ENCODE measurements at regions not wholly inside any gene's neighbourhood (a gene's known extent, or its start where the extent isn't known, plus 50 kb on each side); places are given as distances from the start of the nearest gene placed in this dataset.
"Not testable (repeated sequence)": the region's sequence is repeated elsewhere in the genome, so short reads cannot be mapped to it uniquely, and the experiment has no call there.

- DNase-seq (ENCODE audit: low read depth in 2 of 2) = peak; percentile 9 to 36
Observed at GRCh38 chr15:30470601-30471365, 56.7 kb upstream of the GOLGA8R start.

- DNase-seq (ENCODE audit: low read depth in 2 of 2) = not testable (repeated sequence)
Observed at GRCh38 chr15:30471366-30471749, 57.3 kb upstream of the GOLGA8R start.

- not testable (repeated sequence) for DNase-seq (ENCODE audit: low read depth in 2 of 2)
Observed at GRCh38 chr15:30471817-30472551, 57.9 kb upstream of the GOLGA8R start.

GRCh38 chr15:30484887-30485286 is 67.0 kb upstream of the GOLGA8Q start:
- not testable (repeated sequence) for DNase-seq (ENCODE audit: low read depth in 2 of 2)

DNA sequence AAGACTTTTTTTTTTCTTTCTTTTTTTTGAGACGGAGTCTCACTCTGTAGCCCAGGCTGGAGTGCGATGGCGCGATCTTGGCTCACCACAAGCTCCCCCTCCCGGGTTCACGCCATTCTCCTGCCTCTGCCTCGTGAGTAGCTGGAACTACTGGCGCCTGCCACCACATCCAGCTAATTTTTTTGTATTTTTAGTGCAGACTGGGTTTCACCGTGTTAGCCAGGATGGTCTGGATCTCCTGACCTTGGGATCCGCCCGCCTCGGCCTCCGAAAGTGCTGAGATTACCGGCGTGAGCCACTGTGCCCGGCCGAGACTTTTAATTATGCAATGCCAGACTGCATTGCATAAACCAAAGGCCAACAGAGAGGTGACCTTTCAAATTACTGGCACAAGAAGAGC is 62.6 kb upstream of the GOLGA8Q start:
- not testable (repeated sequence) for DNase-seq (ENCODE audit: low read depth in 2 of 2)

DNA sequence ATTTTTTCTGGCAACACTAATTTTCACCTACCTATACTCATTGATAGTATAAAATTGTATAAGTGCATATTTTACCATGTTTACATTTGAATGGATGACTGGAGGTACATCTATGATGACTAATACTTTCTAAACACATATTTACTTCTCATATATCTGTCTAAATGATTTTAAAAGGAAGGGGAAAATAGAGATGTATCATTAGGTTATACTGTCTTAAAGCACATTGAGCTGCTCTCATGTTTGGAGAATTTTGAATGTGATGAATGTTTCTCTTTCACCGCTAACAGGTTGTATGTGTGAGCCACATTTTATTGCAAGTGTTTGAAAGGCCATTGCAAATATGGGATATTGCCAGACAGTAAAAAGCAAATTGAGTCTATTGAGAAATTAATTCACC is 61.5 kb upstream of the GOLGA8Q start:
- DNase-seq (ENCODE audit: low read depth in 2 of 2) = not testable (repeated sequence)

DNA sequence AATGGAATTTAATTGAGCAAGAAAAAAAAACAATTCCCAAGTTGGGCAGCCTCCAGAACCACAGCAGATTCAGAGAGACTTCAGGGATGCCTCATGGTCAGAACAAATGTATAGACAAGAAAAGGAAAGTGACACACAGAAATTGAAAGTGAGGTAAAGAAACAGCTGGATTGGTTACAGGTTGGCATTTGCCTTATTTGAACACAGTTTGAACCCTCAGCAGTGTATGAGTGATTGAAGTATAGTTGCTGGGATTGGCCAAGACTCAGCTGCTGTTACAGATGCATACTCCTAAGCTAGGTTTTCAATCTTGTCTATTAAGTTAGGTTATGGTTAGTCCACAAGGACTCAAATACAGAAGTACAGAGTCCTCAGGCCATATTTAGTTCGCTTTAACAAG is 57.9 kb upstream of the GOLGA8Q start:
- not testable (repeated sequence) for DNase-seq (ENCODE audit: low read depth in 2 of 2)

- DNase-seq (ENCODE audit: low read depth in 2 of 2) = not testable (repeated sequence)
Observed at GRCh38 chr15:30497275-30497674, 54.6 kb upstream of the GOLGA8Q start.

GRCh38 chr15:30499233-30499632 is 52.6 kb upstream of the GOLGA8Q start:
- DNase-seq (ENCODE audit: low read depth in 2 of 2) = not testable (repeated sequence)

DNA sequence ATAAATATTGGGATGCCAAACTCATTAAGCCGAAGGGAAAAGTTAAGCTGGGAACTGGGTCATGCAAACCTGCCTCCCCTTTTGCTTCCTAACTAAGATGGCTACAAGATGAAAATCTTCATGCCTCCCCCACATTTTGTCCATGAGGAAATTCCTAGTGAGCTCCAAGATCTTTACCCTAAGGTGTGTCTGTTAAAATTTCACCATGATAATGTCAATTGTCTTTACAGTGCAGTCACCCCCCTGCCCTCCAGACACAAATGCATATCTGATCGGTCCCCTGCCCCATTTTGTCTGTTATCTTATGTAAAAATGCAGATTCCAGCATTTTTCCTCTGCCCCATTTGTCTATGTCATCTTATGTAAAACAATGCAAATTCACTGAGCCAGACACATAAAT is 51.3 kb upstream of the GOLGA8Q start:
- not testable (repeated sequence) for DNase-seq (ENCODE audit: low read depth in 2 of 2)

Measured in stimulated activated CD8-positive, alpha-beta memory T cell treated with anti-CD3 and anti-CD28 coated beads, Interleukin-2, amount 100 ng/mL, for 1 hour (primary cell).